ENCODE measurements at regions not wholly inside any gene's neighbourhood (a gene's known extent, or its start where the extent isn't known, plus 50 kb on each side); places are given as distances from the start of the nearest gene placed in this dataset.

DNA sequence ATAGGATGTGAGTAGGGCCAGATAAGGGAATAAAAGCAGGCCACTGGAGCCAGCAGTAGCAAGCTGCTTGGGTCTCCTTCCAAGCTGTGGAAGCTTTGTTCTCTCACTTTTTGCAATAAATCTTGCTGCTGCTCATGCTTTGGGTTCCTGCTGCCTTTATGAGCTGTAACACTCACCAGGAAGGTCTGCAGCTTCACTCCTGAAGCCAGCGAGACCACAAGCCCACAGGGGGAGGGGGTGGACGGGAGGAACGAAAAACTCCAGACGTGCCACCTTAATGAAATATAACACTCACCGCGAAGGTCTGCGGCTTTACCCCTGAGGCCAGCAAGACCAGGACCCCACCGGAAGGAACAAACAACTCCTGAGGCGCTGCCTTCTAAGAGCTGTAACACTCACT lies 1324.4 kb upstream of the EYS start:
- TF ChIP-seq TAF1 (IDR thresholded peaks at IDR 0.05; ENCODE audit: low read depth, low read length) = no peak
- no peak for TF ChIP-seq POLR2A (IDR thresholded peaks at IDR 0.05; ENCODE audit: low read depth, low read length)
- TF ChIP-seq PAX5 (IDR thresholded peaks at IDR 0.05; ENCODE audit: insufficient read depth, low read length, severe bottlenecking) = no peak
- TF ChIP-seq POLR2AphosphoS5 (IDR thresholded peaks at IDR 0.05; ENCODE audit: low read depth, low read length) = no peak
- no peak for TF ChIP-seq SPI1 (IDR thresholded peaks at IDR 0.05; ENCODE audit: low read depth, low read length)
- no peak for TF ChIP-seq POU2F2 (IDR thresholded peaks at IDR 0.05; ENCODE audit: low read depth, low read length)

Data from GM12891 (cell line).